Natural killer cell (primary cell): ENCODE measurements at regions not wholly inside any gene's neighbourhood (a gene's known extent, or its start where the extent isn't known, plus 50 kb on each side); places are given as distances from the start of the nearest gene placed in this dataset.

Source experiments
- ATAC-seq, 3 donors: fragments of 150-1000 bp in 2 of 3; fragments of 200-7000 bp in 1 of 3; cut with Tn5 transposase; 1 replicate in 1 of 3; 2 replicates in 2 of 3; pipeline ENCODE4 v1.10.0; 2021; ENCODE audit warnings: mild to moderate bottlenecking in 2 of 3, moderate library complexity in 2 of 3
- DNase-seq, 2 donors: peaks; one replicate each; pipeline versions ENCODE4 v3.0.0 to v3.0.0-alpha.2; 2013 to 2021; ENCODE audit warnings: mixed read lengths in 1 of 2
- H3K27ac ChIP-seq: one replicate; pipeline ENCODE4 v1.5.1; 2013; ENCODE audit warnings: mild to moderate bottlenecking, low read length
- H3K27me3 ChIP-seq: one replicate; pipeline ENCODE4 v1.6.1; 2013; ENCODE audit warnings: low read length; ENCODE audit not compliant: control insufficient read depth, insufficient read depth
- H3K36me3 ChIP-seq: one replicate; pipeline ENCODE4 v1.6.1; 2013; ENCODE audit warnings: low read length; ENCODE audit not compliant: control insufficient read depth, insufficient read depth
- H3K4me1 ChIP-seq: one replicate; pipeline ENCODE4 v1.6.1; 2013; ENCODE audit warnings: low read length; ENCODE audit not compliant: control insufficient read depth, insufficient read depth
- H3K4me3 ChIP-seq: one replicate; pipeline ENCODE4 v1.5.1; 2013; ENCODE audit warnings: low read length
- H3K9me3 ChIP-seq: one replicate; pipeline ENCODE4 v1.6.1; 2013; ENCODE audit warnings: low read length; ENCODE audit not compliant: control insufficient read depth, insufficient read depth
- H3K27ac Mint-ChIP-seq, 2 donors: one replicate each; pipeline ENCODE4 v1.8.0; 2022; ENCODE audit warnings: mild to moderate bottlenecking in 2 of 2, mixed read lengths in 2 of 2, moderate library complexity in 1 of 2
- H3K27me3 Mint-ChIP-seq, 2 donors: one replicate each; pipeline ENCODE4 v1.8.0; 2022; ENCODE audit warnings: low read depth in 2 of 2, mixed read lengths in 2 of 2
- H3K36me3 Mint-ChIP-seq: one replicate; pipeline ENCODE4 v1.8.0; 2022; ENCODE audit warnings: mixed read lengths
- H3K4me1 Mint-ChIP-seq, 2 donors: one replicate each; pipeline ENCODE4 v1.8.0; 2022; ENCODE audit warnings: mixed read lengths in 2 of 2
- H3K4me3 Mint-ChIP-seq: one replicate; pipeline ENCODE4 v1.8.0; 2022; ENCODE audit warnings: mild to moderate bottlenecking, moderate library complexity, mixed read lengths
- H3K9me3 Mint-ChIP-seq, 2 donors: one replicate each; pipeline ENCODE4 v1.8.0; 2022; ENCODE audit warnings: mixed read lengths in 2 of 2
- WGBS: methylation state at CpG from one replicate; pipeline ENCODE4 v1.1.7; 2013; ENCODE audit warnings: missing lambda C conversion rate; ENCODE audit not compliant: insufficient coverage; 5-methylcytosine and 5-hydroxymethylcytosine counted together
- intact Hi-C: fragments of 100-400 bp; cut with micrococcal nuclease; formaldehyde crosslinking; loops from one replicate; pipeline ENCODE4 v1.14.2; 2022
- TF ChIP-seq, protein P1 (sequence below): fragments of 200-600 bp; IDR thresholded peaks from one replicate; pipeline ENCODE4 v1.8.0; 2022; ENCODE audit warnings: antibody characterized with exemption

GRCh38 chr2:129273266-129274037 lies 706.0 kb upstream of the RAB6C start:
- Mint-ChIP-seq H3K4me3 (no peak overlapping the region), H3K27ac (no peak overlapping the region), H3K4me1 (no peaks in the 10 kb centered on the region), H3K36me3 (no peaks in the 10 kb centered on the region), H3K27me3 (no peaks in the 10 kb centered on the region), H3K9me3 (peaks cover 3 to 5% of the 10 kb centered on the region in 2 donors)
- Histone ChIP-seq H3K9me3 (no peaks in the 10 kb centered on the region), H3K4me3 (no peak overlapping the region), H3K27ac (no peak overlapping the region), H3K4me1 (no peaks in the 10 kb centered on the region), H3K36me3 (no peaks in the 10 kb centered on the region), H3K27me3 (no peaks in the 10 kb centered on the region)
- intact Hi-C loops: no loop called here
- WGBS: 93% methylated on average over 8 of the region's 8 CpGs
- TF ChIP-seq, protein P1, sequence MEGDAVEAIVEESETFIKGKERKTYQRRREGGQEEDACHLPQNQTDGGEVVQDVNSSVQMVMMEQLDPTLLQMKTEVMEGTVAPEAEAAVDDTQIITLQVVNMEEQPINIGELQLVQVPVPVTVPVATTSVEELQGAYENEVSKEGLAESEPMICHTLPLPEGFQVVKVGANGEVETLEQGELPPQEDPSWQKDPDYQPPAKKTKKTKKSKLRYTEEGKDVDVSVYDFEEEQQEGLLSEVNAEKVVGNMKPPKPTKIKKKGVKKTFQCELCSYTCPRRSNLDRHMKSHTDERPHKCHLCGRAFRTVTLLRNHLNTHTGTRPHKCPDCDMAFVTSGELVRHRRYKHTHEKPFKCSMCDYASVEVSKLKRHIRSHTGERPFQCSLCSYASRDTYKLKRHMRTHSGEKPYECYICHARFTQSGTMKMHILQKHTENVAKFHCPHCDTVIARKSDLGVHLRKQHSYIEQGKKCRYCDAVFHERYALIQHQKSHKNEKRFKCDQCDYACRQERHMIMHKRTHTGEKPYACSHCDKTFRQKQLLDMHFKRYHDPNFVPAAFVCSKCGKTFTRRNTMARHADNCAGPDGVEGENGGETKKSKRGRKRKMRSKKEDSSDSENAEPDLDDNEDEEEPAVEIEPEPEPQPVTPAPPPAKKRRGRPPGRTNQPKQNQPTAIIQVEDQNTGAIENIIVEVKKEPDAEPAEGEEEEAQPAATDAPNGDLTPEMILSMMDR: no peak
- ATAC-seq (peak in 1 of 3 donors; percentile 5), DNase-seq (no peak)

GRCh38 chr2:129274038-129274415 lies 705.4 kb upstream of the RAB6C start:
- intact Hi-C loops: no loop called here
- no peaks in the 10 kb centered on the region for H3K27me3 Mint-ChIP-seq
- no peaks in the 10 kb centered on the region for H3K9me3 ChIP-seq
- no peak overlapping the region for H3K4me3 ChIP-seq
- H3K4me1 Mint-ChIP-seq: no peaks in the 10 kb centered on the region
- no peak overlapping the region for H3K4me3 Mint-ChIP-seq
- TF ChIP-seq, protein P1: no peak
- DNase-seq (no peak), ATAC-seq (no peak)
- peaks cover 2 to 6% of the 10 kb centered on the region in 2 donors for H3K9me3 Mint-ChIP-seq
- no peaks in the 10 kb centered on the region for H3K36me3 ChIP-seq
- no peaks in the 10 kb centered on the region for H3K36me3 Mint-ChIP-seq
- no peak overlapping the region for H3K27ac Mint-ChIP-seq
- no peaks in the 10 kb centered on the region for H3K27me3 ChIP-seq
- no peaks in the 10 kb centered on the region for H3K4me1 ChIP-seq
- no peak overlapping the region for H3K27ac ChIP-seq
- WGBS: 90% methylated on average over 2 of the region's 2 CpGs

- TF ChIP-seq, protein P1: no peak
Observed at GRCh38 chr2:129274918-129275317, 704.5 kb upstream of the RAB6C start.

DNA sequence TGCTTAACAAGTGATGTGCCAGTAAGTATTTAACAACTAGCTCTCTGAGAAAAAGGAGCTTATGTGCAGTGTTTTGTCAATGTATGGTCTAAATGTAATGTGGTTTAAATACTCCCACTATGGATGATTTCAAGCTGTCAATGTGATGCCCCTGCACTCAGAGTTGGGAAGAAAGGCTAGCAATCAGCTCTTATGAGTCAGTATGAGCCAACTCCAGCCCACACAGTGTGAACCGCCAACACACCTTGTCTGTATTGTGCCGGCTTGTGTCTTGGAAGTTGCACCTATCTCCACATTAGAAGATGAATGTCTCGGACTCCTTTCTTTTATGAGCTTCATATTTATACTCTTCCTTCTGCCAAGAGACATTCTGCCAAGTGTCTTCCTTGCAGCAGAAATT lies 703.8 kb upstream of the RAB6C start:
- Histone ChIP-seq H3K27ac (no peak overlapping the region), H3K4me1 (no peaks in the 10 kb centered on the region), H3K36me3 (no peaks in the 10 kb centered on the region), H3K4me3 (no peak overlapping the region), H3K27me3 (no peaks in the 10 kb centered on the region), H3K9me3 (no peaks in the 10 kb centered on the region)
- no peak overlapping the region for H3K27ac Mint-ChIP-seq
- TF ChIP-seq, protein P1: no peak
- intact Hi-C loops: no loop called here
- DNase-seq (no peak), ATAC-seq (no peak)
- no peaks in the 10 kb centered on the region for H3K27me3 Mint-ChIP-seq
- no peaks in the 10 kb centered on the region for H3K36me3 Mint-ChIP-seq
- 87% methylated on average over 3 of the region's 3 CpGs for WGBS
- no peak overlapping the region for H3K4me3 Mint-ChIP-seq
- H3K4me1 Mint-ChIP-seq: no peaks in the 10 kb centered on the region
- peaks cover 0 to 4% of the 10 kb centered on the region in 2 donors for H3K9me3 Mint-ChIP-seq

More at GRCh38 chr2:129274918-129275317, 704.5 kb upstream of the RAB6C start:
- Mint-ChIP-seq H3K27ac (no peak overlapping the region), H3K27me3 (no peaks in the 10 kb centered on the region), H3K4me1 (no peaks in the 10 kb centered on the region), H3K9me3 (peaks cover 2 to 6% of the 10 kb centered on the region in 2 donors), H3K36me3 (no peaks in the 10 kb centered on the region), H3K4me3 (no peak overlapping the region)
- H3K27me3 ChIP-seq: no peaks in the 10 kb centered on the region
- no peaks in the 10 kb centered on the region for H3K36me3 ChIP-seq
- H3K27ac ChIP-seq: no peak overlapping the region
- ATAC-seq: no peak
- WGBS: 78% methylated on average over 4 of the region's 5 CpGs
- intact Hi-C loops: no loop called here
- no peak for DNase-seq
- no peaks in the 10 kb centered on the region for H3K4me1 ChIP-seq
- H3K4me3 ChIP-seq: no peak overlapping the region
- H3K9me3 ChIP-seq: no peaks in the 10 kb centered on the region
